HG03175 (cell line): ENCODE measurements at regions not wholly inside any gene's neighbourhood (a gene's known extent, or its start where the extent isn't known, plus 50 kb on each side); places are given as distances from the start of the nearest gene placed in this dataset.

ENCODE experiments used
- ATAC-seq: cut with Tn5 transposase; IDR thresholded peaks from one replicate; pipeline ENCODE4 v1.9.1; 2021; ENCODE audit warnings: mild to moderate bottlenecking, moderate library complexity; ENCODE audit not compliant: unreplicated experiment

GRCh38 chr1:208509072-208509471, 264.9 kb upstream of the PLXNA2 start:
- ATAC-seq = no peak

DNA sequence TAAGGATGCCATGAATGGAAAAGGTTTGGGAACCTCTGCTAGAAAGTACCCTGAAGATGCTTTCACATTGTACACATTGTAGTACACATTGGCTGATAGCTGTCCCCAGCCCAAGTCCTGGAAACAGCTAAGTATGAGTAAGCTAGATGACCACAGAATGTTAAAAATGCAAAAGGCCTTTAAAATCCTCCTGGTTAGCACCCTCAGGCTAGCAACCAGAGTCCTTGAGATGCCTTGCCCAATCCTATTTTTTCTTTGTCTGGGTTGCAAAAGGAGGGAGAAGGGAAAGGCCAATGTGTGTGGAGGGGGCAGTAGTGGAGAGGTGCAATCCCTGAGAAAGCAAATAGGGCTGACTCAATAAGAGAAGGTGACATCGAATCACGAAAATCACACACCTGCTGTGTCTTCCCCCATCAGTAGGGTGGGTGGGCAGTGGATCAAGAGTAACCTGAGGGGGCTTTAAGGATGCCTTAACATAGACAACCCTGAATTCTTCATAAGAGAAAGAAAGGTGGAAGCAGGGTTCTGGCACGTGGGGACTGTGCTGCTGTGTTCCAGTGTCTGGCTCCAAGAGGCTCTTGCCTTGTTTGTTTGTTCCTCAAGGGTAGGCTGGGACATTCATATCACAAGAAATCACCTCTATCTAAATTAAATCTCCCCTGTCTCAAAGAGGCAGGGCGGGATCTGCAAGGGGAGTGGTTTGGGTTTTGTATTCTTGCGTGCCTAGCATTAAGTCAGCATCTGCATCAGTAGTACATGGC, 266.2 kb upstream of the PLXNA2 start:
- no peak for ATAC-seq

DNA sequence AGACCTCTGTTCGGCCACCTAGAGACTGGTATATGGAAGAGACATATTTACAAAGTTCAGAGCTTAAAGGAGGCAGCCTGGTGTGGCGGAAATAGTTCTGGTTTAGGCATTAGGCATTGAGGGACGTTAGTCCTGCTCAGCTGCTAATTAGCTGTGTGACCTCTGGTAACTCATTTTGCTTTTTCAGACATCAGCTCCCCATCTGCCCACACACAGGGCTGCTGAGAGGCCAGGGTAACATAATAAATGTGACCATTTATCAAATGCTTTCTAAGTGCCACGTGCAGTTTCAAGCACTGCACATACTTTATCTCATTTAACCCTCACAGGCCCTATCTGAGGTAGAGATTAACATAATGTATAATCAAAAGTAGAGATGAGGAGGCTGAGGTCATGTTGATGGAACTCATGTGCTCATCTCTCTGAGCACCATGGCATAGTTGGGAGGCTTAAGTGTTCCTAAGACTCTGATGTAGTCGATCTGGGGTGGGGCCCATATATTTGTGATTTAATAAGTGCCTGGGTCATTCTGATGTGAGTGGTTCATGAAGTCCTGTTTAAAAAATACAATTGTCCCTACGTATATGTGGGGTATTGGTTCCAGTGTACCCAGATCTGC, 267.2 kb upstream of the PLXNA2 start:
- ATAC-seq = no peak

- ATAC-seq = no peak
Measured at GRCh38 chr1:208513799-208514198, 269.6 kb upstream of the PLXNA2 start.

DNA sequence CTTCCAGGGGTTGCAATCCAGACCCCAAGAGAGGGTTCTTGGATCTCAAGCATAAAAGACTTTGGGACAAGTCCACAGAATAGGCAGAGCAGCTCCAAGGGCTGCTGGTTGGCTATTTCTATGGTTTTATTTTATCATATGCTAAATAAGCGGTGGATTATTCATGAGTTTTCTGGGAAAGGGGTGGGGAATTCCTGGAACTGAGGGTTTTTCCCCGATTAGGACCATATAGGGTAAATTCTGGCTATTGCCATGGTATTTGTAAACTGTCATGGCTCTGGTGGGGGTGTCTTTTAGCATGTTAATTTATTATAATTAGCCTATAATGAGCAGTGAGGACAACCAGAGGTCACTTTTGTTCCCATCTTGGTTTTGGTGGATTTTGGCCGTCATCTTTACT, 270.9 kb upstream of the PLXNA2 start:
- ATAC-seq = no peak

DNA sequence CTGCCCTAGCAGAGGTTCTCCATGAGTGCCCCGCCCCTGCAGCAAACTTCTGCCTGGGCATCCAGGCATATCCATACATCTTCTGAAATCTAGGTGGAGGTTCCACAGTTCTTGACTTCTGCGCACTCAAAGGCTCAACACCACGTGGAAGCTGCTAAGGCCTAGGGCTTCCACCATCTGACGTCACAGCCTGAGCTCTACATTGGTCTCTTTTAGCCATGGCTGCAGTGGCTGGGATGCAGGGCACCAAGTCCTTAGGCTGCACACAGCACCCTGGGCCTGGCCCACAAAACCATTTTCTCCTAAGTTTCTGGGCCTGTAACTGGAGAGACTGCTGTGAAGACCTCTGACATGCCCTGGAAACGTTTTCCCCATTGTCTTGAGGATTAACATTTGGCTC, 272.6 kb upstream of the PLXNA2 start:
- ATAC-seq = no peak

- ATAC-seq = no peak
Measured at GRCh38 chr1:208520438-208521099, 276.4 kb upstream of the PLXNA2 start.

- no peak for ATAC-seq
Measured at GRCh38 chr1:208521534-208521933, 277.4 kb upstream of the PLXNA2 start.

DNA sequence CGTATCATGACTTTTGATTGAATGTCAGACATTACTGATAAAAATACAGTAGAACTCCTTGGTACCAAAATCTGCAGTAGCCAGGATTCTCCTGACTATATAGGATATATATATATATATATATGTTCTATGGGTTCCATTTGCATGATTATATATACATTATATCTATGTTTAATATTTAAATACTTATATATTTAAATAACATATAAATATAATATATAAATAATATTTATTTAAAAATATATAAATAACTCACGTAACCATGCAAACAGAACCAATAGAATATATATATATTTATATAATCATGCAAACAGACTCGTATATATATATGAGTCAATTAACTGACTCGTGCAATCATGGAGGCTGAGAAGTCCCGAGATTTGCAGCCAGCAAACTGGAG, 278.8 kb upstream of the PLXNA2 start:
- no peak for ATAC-seq

- ATAC-seq = no peak
Measured at GRCh38 chr1:208524376-208524775, 280.2 kb upstream of the PLXNA2 start.

DNA sequence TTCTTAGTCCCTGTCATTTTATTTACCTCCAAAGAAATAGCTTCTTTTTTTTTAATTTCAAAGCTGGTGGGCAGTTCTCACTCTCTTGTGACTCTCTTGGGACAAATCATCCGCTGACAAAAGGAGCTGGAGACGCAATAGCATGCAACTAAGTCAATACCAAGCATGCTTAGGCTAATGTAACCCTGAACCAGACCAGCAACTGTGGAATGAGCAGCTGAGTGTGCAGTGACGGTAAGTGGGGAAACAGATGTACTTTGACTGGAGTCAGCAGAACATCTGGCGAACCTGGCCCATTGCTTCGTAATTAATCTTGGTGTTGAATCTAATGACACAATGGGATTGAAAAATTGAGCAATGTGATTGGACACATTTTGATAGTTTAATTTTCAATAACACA, 280.7 kb upstream of the PLXNA2 start:
- no peak for ATAC-seq

- ATAC-seq = no peak
Measured at GRCh38 chr1:208525417-208525816, 281.2 kb upstream of the PLXNA2 start.

DNA sequence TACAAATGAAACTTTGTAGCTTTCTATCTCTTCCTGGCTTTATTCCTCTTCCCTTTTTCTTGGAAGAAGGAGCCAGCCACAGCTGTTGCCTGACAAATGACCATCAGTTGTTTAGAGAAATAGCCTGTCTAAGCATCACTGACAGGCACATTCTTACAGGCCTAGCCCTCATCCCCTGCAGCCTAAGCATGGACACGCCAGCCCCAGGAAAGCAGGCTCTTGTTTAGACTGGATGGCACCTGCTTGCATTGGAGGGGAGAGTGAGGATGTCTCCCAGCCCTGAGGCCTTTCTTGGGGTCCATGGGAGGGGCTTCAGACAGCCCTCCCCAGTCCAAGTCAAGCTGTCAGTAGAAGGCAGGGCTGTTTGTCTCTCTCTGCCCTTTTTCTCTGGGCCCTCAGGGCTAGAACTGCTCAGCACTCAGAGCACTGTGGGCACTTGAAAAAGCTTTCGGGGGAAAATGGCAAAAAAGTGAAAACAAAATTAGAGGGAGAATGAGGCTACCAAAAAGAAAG, 282.5 kb upstream of the PLXNA2 start:
- no peak for ATAC-seq

- no peak for ATAC-seq
Measured at GRCh38 chr1:208527156-208527555, 283.0 kb upstream of the PLXNA2 start.

- ATAC-seq = no peak
Measured at GRCh38 chr1:208528578-208529240, 284.5 kb upstream of the PLXNA2 start.

- ATAC-seq = no peak
Measured at GRCh38 chr1:208531003-208531750, 287.0 kb upstream of the PLXNA2 start.

DNA sequence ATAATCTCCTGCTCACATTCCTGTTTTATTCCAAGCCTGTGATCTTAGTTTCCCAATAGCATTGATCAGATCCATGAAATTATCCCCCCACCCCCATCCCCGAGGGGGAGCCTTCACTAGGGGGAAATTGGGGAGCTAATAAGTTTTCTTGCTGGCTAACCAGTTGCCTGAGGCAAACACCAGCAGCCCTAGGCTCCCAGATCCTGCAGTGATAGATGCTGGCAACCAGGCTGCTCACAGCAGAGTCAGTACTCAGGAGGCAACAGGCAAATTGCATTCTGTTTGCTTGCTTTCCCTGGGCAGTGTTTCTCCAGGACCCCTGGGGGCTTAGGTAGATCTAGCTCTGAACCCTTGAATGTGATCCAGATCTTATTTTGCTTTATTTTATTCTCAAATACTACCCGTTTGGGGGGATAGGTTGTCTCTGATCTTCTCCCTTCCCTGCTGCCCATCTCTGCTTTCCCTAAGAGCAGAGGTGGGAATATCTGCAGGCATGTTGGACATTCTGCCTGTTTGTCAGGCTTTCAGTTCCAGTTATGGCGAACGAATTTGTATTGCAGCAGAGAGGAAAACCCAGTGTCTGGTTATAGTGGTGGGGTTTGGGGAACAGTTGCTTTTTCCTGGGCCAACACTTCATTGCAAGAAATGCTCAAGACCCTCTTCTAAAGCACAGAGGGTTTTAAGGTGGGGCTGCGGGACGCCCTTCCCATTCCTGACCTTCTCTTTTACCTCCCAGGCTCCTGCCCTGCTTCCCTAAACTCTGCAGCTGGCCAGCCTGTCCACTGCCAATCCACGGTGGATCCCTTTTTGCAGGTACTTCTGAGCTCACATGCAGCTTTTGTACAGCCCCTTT, 289.8 kb upstream of the PLXNA2 start:
- ATAC-seq = no peak

- no peak for ATAC-seq
Measured at GRCh38 chr1:208534599-208534897, 290.4 kb upstream of the PLXNA2 start.

DNA sequence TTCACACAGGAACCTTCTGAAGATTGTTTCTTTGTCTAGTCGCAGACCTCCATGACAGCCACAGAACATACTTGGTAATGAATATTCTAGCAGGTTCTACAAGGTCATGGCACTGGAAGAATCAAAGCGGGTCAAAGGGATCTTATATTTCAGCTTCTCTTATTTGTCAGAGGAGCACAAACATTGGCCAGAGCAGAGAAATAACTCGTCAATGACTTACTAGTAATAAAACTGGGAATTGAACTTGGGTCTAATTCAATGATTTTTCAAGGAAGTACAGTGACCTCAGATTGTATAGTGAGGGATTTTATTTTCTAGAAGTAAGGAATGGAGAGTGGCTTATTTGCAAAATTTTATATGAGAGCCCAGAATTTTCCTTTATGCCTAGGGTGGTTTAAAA, 290.8 kb upstream of the PLXNA2 start:
- no peak for ATAC-seq

DNA sequence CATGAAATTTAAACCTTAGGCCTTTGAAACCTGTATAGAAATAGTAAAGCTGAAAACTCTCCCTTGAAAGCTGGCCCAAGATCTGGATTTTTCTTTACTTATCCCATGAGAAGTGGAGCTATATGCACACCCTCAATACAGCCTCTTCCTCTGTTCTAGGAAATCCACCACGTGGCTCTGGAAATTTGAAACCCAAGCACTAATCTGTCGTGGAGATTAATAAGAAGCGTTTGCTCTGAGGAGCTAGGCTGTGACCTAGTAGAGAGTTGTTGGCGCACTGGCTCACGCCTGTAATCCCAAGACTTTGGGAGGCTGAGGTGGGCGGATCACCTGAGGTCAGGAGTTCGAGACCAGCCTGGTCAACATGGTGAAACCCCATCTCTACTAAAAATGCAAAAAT, 291.3 kb upstream of the PLXNA2 start:
- ATAC-seq = no peak
